Fibroblast of gingiva (primary cell): ENCODE measurements at regions not wholly inside any gene's neighbourhood (a gene's known extent, or its start where the extent isn't known, plus 50 kb on each side); places are given as distances from the start of the nearest gene placed in this dataset.
"Not testable (repeated sequence)": the region's sequence is repeated elsewhere in the genome, so short reads cannot be mapped to it uniquely, and the experiment has no call there.

ENCODE experiments used
- DNase-seq: peaks from one replicate; pipeline ENCODE4 v3.0.0-alpha.2; 2011; ENCODE audit warnings: low read depth

GRCh38 chr9:11537566-11537965 is 924.8 kb upstream of the PTPRD start:
- DNase-seq = no peak

- DNase-seq = no peak
Observed at GRCh38 chr9:11542781-11543180, 930.0 kb upstream of the PTPRD start.

DNA sequence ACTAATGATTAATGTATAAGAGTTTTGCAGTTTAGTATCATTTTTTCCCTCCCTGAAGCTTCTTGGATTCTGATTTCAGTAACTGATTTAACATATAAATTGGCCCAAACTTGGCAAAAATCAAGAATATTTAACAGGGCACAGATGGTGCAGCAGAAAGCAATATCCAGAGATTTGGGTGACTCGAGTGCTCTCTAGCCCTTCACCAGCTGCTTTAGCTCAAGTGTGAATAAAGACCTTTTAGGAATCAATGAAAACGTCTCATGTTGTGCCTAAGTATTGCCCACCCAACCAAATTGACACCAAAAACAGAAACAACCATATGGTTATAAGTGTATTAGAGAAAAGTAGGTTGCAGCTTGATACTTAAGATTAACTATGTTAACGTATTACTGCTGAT is 933.4 kb upstream of the PTPRD start:
- DNase-seq = no peak

DNA sequence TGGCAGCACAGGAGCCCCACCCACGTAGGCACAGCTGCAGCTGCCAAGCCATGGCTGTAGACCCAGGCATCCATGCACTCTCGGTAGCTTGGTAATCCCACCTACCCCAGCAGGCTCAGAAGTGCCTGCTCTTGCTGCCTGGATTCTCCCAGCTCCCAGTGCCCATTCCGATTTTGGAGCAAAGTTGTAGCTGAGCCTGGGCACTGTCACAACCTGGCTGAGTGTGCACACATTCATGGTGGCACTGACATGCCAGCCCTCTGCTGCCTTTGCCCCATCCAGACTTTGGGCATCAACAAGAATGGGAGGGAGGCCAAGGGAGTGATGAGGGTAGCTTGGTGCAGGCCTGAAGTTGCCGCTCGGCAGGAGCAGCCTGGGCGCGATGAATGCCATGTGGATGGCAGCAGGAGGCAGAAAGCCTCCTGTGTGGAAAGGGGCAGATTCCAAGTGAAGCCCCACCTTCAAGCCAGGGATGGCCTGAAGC is 936.6 kb upstream of the PTPRD start:
- no peak for DNase-seq

GRCh38 chr9:11551106-11551505 is 938.3 kb upstream of the PTPRD start:
- DNase-seq = no peak

DNA sequence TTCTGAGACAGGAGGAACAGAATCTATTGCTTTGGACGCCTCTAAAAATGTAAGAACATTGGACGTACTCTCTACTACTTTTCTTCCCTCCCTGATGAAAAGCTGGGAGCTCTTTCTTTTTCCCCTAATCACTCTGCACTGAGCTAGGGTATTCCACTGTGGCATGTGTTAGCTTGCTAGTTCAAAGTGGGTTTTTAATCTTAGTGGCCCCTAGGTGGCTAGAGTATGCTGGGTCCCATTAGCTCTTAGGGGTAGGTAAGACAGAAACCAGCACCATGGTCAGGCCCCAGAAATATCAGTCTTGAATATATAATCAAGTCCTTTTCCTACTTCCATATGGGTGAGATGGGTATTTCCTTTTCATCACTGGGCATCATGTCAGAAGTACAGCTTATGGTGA is 945.2 kb upstream of the PTPRD start:
- no peak for DNase-seq

DNA sequence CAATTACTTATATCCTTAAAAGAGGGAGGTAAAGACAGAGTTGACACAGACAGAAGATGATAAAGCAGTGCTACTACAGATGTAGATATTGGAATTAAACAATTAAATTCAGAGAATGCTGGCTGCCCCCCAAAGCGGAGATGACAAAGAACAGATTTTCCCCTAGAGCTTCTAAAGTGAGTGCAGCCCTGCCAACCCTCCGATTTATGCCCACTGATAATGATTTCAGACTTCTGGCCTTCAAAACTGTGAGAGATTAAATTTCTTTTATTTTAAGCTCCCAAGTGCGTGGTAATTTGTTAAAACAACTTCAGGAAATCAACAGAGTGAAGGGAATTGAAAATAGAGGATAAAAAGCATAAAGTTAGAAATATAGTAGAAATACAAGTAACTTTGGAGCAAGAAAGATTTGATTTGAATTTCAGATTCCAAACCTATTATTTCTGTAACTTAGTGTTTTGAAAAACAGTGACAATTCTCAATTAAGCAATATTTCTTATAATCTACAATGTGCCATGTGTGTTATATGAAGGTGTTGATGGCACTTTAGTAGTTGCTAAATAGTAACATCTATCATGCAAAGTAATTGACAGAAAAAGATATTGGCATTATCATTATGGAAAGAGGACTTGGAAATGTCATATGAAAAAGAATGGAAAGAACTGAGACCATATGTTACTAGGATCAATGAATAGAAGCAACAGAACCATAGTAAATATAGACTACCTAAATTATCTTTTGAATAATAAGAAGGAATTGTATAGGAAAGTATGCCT is 946.4 kb upstream of the PTPRD start:
- no peak for DNase-seq

GRCh38 chr9:11577522-11577921 is 964.7 kb upstream of the PTPRD start:
- no peak for DNase-seq

DNA sequence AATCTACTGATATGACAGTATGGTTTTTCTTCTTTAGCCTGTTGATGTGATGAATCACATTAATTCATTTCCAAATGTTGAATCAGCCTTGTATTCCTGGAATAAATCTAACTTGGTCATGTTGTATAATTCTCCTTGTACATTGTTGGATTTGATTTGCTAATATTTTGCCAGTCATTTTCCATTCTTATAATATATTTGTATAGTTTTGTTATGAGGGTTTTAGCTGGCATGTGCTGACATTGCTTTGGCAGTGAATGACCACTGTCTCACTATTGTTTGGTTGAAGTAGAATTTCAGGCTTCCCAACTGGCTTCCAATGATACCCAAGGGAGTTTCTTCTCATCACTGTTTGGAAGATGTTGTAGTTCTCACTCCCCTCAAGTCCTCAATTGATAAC is 983.0 kb upstream of the PTPRD start:
- no peak for DNase-seq

GRCh38 chr9:11618241-11618805 is 1005.5 kb upstream of the PTPRD start:
- no peak for DNase-seq

- no peak for DNase-seq
Observed at GRCh38 chr9:11632691-11633090, 1019.9 kb upstream of the PTPRD start.

GRCh38 chr9:11646831-11647230 is 1034.0 kb upstream of the PTPRD start:
- no peak for DNase-seq

DNA sequence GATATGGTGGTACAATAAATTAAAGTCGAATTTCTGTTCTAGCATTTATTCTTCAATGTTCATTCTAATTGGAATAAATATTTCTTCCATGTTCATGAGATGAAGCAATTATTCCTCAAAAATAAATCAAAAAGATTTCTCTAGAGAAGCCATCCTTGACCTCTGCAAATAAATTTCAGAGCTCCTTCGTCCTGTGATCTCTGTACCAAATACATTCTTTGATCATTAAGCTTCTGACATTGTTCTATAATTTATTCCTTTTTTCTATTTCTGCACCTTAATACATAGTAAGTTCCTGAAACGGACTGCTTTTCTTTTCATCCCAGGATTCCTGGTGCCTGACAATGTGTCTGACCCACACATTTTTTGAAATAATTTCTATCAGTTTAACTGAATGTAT is 1039.3 kb upstream of the TYRP1 start:
- DNase-seq = no peak

GRCh38 chr9:11663913-11664312 is 1029.3 kb upstream of the TYRP1 start:
- no peak for DNase-seq

DNA sequence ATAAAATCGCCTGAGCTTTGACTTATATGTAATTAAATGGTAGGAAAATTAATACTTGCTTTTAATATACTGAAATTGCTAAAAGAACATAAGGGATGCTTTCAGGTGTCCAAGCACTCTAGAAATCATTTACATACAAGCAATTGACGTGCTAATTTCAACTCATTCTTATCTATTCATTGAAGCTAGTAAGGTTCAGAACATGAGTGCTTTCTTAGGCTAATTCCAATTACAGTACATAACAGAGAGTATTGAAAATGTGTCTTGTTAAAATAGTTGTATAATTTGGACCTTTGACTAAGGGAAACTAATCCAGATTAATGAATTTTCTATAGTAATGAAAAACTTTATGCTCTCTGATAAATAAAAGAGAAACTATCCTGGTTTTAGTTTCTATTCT is 1016.4 kb upstream of the TYRP1 start:
- DNase-seq = no peak

DNA sequence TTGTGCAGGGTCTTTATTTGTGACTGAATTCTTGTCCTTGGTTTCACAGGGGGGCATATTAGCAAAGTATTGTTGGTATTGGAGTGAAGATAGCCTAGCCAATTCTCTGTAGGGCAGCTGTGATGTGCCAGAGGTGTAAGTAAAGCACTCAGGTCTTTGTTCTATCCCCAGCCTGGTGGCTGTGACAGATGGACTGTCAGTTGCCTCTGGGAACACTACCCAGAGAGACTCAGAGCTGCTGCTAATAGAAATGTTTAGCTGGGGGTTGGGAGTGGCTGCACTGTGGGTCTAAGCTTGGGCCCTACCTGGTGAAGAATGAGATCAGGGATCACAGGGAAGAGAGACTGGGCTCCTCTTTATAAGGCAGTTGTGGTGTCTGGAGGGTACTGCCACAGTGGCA is 1006.5 kb upstream of the TYRP1 start:
- DNase-seq = no peak

DNA sequence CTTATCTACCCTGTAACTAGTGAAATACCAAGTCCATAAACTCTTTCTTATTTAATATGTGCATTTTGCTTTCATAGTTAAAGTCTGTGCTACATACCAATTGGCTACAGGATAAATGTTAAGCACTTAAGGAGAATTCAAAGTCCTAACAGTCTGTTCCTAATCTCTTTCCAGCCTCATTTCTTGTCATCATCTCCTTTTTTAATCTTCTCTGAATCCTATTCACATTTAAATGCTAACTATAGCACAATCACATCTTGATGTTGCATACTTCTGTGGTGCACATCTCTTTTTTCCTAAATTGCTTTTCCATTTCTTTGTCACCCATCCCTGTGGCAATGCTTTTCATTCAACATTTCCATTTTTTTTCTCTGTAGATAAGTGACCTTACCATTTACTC is 996.1 kb upstream of the TYRP1 start:
- DNase-seq = no peak

DNA sequence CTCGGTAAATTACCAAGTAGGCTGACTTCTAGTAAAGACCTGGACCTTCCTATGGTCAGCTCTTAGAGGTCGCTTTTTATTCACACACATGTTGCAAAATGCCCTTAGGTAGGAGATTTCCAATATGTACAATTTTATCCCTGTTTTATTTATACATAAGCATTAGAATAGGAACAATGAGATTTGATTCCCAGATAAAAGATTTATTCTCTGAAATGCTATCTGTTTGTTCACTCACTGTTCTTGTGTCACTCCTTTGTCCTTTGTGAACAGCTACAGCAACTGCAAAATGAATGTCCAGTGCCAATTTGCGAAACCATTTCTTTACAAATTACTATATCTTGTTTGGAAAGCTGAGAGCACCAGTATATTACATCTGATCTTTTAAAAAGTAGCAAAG is 991.5 kb upstream of the TYRP1 start:
- DNase-seq = no peak

DNA sequence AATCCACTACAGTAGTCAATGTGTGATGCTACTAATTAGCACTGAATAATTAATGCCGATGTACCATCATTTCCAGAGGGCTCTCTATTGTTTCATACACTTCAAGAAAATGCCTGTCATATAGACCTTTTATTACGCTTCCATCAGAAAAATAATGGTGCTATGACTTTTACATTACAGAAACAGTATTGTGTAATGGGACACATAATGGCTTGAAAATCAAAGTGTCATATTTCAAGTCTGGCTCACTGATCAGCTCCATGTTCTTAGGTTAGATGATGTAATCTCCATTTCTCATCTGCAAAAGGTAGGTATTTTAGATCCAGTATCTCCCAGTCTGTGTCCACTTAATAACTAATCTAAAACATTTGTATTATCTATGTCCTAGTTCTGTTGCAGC is 990.6 kb upstream of the TYRP1 start:
- no peak for DNase-seq

DNA sequence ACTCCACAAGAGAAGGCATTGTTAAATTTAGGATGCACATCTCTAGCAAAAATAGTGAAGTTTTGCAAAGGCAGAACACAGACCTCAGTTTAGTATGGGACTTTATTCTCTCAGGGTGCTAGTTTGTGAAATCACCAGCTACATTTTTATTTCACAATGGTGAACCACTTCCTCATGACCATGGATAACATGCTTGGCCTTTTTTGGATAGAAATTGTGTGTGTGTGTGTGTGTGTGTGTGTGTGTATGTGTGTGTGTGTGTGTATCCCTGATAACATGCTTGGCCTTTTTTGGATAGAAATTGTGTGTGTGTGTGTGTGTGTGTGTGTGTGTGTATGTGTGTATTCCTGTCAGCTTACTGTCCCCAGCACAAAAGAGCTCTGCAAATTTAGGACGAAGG is 989.0 kb upstream of the TYRP1 start:
- not testable (repeated sequence) for DNase-seq

- no peak for DNase-seq
Observed at GRCh38 chr9:11708899-11709298, 984.3 kb upstream of the TYRP1 start.

- DNase-seq = no peak
Observed at GRCh38 chr9:11709567-11709966, 983.6 kb upstream of the TYRP1 start.

- no peak for DNase-seq
Observed at GRCh38 chr9:11713077-11713476, 980.1 kb upstream of the TYRP1 start.

GRCh38 chr9:11722957-11723356 is 970.2 kb upstream of the TYRP1 start:
- no peak for DNase-seq
